ENCODE measurements at regions not wholly inside any gene's neighbourhood (a gene's known extent, or its start where the extent isn't known, plus 50 kb on each side); places are given as distances from the start of the nearest gene placed in this dataset.

DNA sequence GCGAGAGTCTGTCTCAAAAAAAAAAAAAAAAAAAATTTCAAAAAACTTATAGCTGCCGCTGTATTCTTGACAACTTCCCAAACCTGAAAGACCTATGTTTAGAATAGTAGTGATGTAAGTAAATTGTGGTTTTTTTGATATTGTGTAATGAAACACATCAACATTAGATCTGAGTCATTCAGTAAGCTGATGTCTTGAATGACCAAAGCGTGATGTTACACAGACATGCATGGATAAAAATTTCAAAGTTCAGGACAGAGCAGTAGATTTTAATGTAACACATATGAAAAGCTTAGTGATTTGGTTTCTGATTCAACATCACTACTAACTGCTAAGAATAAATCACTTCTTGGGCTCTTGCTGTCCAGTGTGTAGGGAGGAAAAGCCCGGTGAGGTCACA is 69.3 kb upstream of the MEX3C start:
- TF ChIP-seq ELF4 (IDR thresholded peaks at IDR 0.05) (no peak), SP1 (IDR thresholded peaks at IDR 0.05) (no peak), FOXK2 (IDR thresholded peaks at IDR 0.05) (no peak), HDGF (IDR thresholded peaks at IDR 0.05; ENCODE audit: borderline replicate concordance) (no peak), CTBP1 (IDR thresholded peaks at IDR 0.05; ENCODE audit: borderline replicate concordance) (no peak), SUZ12 (IDR thresholded peaks at IDR 0.05) (no peak)
- TF ChIP-seq, protein P1, sequence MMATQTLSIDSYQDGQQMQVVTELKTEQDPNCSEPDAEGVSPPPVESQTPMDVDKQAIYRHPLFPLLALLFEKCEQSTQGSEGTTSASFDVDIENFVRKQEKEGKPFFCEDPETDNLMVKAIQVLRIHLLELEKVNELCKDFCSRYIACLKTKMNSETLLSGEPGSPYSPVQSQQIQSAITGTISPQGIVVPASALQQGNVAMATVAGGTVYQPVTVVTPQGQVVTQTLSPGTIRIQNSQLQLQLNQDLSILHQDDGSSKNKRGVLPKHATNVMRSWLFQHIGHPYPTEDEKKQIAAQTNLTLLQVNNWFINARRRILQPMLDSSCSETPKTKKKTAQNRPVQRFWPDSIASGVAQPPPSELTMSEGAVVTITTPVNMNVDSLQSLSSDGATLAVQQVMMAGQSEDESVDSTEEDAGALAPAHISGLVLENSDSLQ (IDR thresholded peaks at IDR 0.05): no peak
